Mesenchymal stem cell (in vitro differentiated cells and primary cell): ENCODE measurements at regions not wholly inside any gene's neighbourhood (a gene's known extent, or its start where the extent isn't known, plus 50 kb on each side); places are given as distances from the start of the nearest gene placed in this dataset.

Source experiments
- DNase-seq: peaks from one replicate; pipeline ENCODE4 v3.0.0-alpha.2; 2013
- H2AFZ ChIP-seq: one replicate; pipeline ENCODE4 v1.6.1; 2013; ENCODE audit warnings: low read depth, mild to moderate bottlenecking, control low read depth, inconsistent platforms, low read length, moderate library complexity
- H2AK5ac ChIP-seq: 2 replicates; pipeline ENCODE4 v1.6.1; 2013; ENCODE audit warnings: low read length, moderate library complexity, mild to moderate bottlenecking, inconsistent platforms; ENCODE audit not compliant: severe bottlenecking
- H2BK120ac ChIP-seq: one replicate; pipeline ENCODE4 v1.6.1; 2013; ENCODE audit warnings: low read depth, mild to moderate bottlenecking, inconsistent platforms, low read length, moderate library complexity
- H2BK12ac ChIP-seq, 2 experiments: one replicate each; pipeline ENCODE4 v1.6.1; 2013; ENCODE audit warnings: inconsistent platforms in 2 of 2, low read length in 2 of 2, mild to moderate bottlenecking in 2 of 2, moderate library complexity in 2 of 2, control low read depth in 1 of 2
- H2BK15ac ChIP-seq: one replicate; pipeline ENCODE4 v1.6.1; 2013; ENCODE audit warnings: mild to moderate bottlenecking, low read depth, inconsistent platforms; ENCODE audit not compliant: poor library complexity, severe bottlenecking
- H2BK5ac ChIP-seq: 2 replicates; pipeline ENCODE4 v1.6.1; 2013; ENCODE audit warnings: low read depth, mild to moderate bottlenecking, low read length, control low read depth, inconsistent platforms; ENCODE audit not compliant: poor library complexity, severe bottlenecking
- H3K14ac ChIP-seq, 2 experiments: one replicate each; pipeline ENCODE4 v1.6.1; 2013; ENCODE audit warnings: inconsistent platforms in 2 of 2, low read length in 2 of 2, control low read depth in 1 of 2, mild to moderate bottlenecking in 1 of 2, moderate library complexity in 1 of 2
- H3K18ac ChIP-seq, 2 experiments: one replicate each; pipeline ENCODE4 v1.6.1; 2013; ENCODE audit warnings: inconsistent platforms in 2 of 2, low read length in 2 of 2, control low read depth in 1 of 2, low read depth in 1 of 2, mild to moderate bottlenecking in 1 of 2
- H3K23ac ChIP-seq, 2 experiments: one replicate each; pipeline ENCODE4 v1.6.1; 2013; ENCODE audit warnings: inconsistent platforms in 2 of 2, low read length in 2 of 2, mild to moderate bottlenecking in 2 of 2, moderate library complexity in 2 of 2, control low read depth in 1 of 2
- H3K27ac ChIP-seq: 2 replicates; pipeline ENCODE4 v1.5.1; 2013; ENCODE audit warnings: mild to moderate bottlenecking, moderate library complexity, low read length, control low read depth, inconsistent platforms; ENCODE audit not compliant: poor library complexity, severe bottlenecking
- H3K27me3 ChIP-seq, 2 experiments: 2 replicates each; pipeline versions ENCODE4 v1.6.1 to v1.7.0; 2013; ENCODE audit warnings: low read length in 2 of 2, mild to moderate bottlenecking in 2 of 2, moderate library complexity in 2 of 2, control low read depth in 1 of 2, inconsistent platforms in 1 of 2; ENCODE audit not compliant: control insufficient read depth in 1 of 2, insufficient read depth in 1 of 2
- H3K36me3 ChIP-seq, 2 experiments: 2 replicates each; pipeline versions ENCODE4 v1.6.1 to v1.7.0; 2013; ENCODE audit warnings: low read length in 2 of 2, control low read depth in 1 of 2, inconsistent platforms in 1 of 2, low read depth in 1 of 2, mild to moderate bottlenecking in 1 of 2; ENCODE audit not compliant: insufficient read depth in 2 of 2, control insufficient read depth in 1 of 2
- H3K4ac ChIP-seq, 2 experiments: one replicate each; pipeline ENCODE4 v1.6.1; 2013; ENCODE audit warnings: inconsistent platforms in 2 of 2, low read length in 2 of 2, mild to moderate bottlenecking in 2 of 2, moderate library complexity in 2 of 2, control low read depth in 1 of 2, low read depth in 1 of 2
- H3K4me1 ChIP-seq: 2 replicates; pipeline ENCODE4 v1.6.1; 2013; ENCODE audit warnings: low read depth, low read length, control low read depth; ENCODE audit not compliant: control insufficient read depth, insufficient read depth
- H3K4me2 ChIP-seq: 2 replicates; pipeline ENCODE4 v1.6.1; 2013; ENCODE audit warnings: low read length, mild to moderate bottlenecking, inconsistent platforms; ENCODE audit not compliant: poor library complexity, severe bottlenecking
- H3K4me3 ChIP-seq, 2 experiments: 2 replicates each; pipeline versions ENCODE4 v1.5.1 to v1.7.0; 2013; ENCODE audit warnings: low read length in 2 of 2, mild to moderate bottlenecking in 2 of 2, control low read depth in 1 of 2, low read depth in 1 of 2; ENCODE audit not compliant: insufficient read depth in 1 of 2
- H3K79me1 ChIP-seq: replicated peaks from 2 replicates; pipeline ENCODE4 v1.6.1; 2013; ENCODE audit warnings: mild to moderate bottlenecking, control low read depth, low read length, inconsistent platforms; ENCODE audit not compliant: poor library complexity, severe bottlenecking
- H3K9ac ChIP-seq: 2 replicates; pipeline ENCODE4 v1.7.0; 2013; ENCODE audit warnings: mild to moderate bottlenecking, low read length, moderate library complexity
- H3K9me3 ChIP-seq: 2 replicates; pipeline ENCODE4 v1.7.0; 2013; ENCODE audit warnings: mild to moderate bottlenecking, low read length; ENCODE audit not compliant: control insufficient read depth
- H4K8ac ChIP-seq: one replicate; pipeline ENCODE4 v1.6.1; 2013; ENCODE audit warnings: inconsistent platforms, mild to moderate bottlenecking, low read length, moderate library complexity
- H4K91ac ChIP-seq: one replicate; pipeline ENCODE4 v1.6.1; 2013; ENCODE audit warnings: mild to moderate bottlenecking, low read length, inconsistent platforms
- WGBS: methylation state at CpG from one replicate; pipeline ENCODE4 v1.1.7; 2013; ENCODE audit warnings: mixed read lengths; 5-methylcytosine and 5-hydroxymethylcytosine counted together

GRCh38 chr10:88110822-88111221, 247.4 kb downstream of the PTEN start:
- Histone ChIP-seq H3K9me3 (no peaks in the 10 kb centered on the region), H3K4ac (no peak overlapping the region), H3K27me3 (no peaks in the 10 kb centered on the region), H3K4me2 (no peak overlapping the region), H3K4me3 (no peak overlapping the region), H3K23ac (no peak overlapping the region), H2BK120ac (no peak overlapping the region), H3K18ac (no peak overlapping the region), H3K27ac (no peak overlapping the region), H3K9ac (no peak overlapping the region), H2AFZ (no peak overlapping the region), H2BK12ac (peak overlapping the region in 1 of 2 experiments; percentile 47), H3K4me1 (peaks cover 1% of the 10 kb centered on the region), H2BK15ac (no peak overlapping the region), H4K91ac (no peak overlapping the region), H3K14ac (no peak overlapping the region), H4K8ac (no peak overlapping the region), H3K79me1 (no peaks in the 10 kb centered on the region), H2BK5ac (no peak overlapping the region), H3K36me3 (no peaks in the 10 kb centered on the region), H2AK5ac (no peak overlapping the region)
- WGBS, result 72% methylated on average over 2 of the region's 3 CpGs
- peak; percentile 33 for DNase-seq

- Histone ChIP-seq H3K4ac (no peak overlapping the region), H3K27ac (no peak overlapping the region), H4K91ac (no peak overlapping the region), H2AFZ (no peak overlapping the region), H3K18ac (no peak overlapping the region), H3K23ac (no peak overlapping the region), H2AK5ac (no peak overlapping the region), H3K4me2 (no peak overlapping the region), H3K14ac (no peak overlapping the region), H3K9ac (no peak overlapping the region), H3K27me3 (no peaks in the 10 kb centered on the region), H4K8ac (no peak overlapping the region), H2BK120ac (no peak overlapping the region), H3K79me1 (no peaks in the 10 kb centered on the region), H2BK12ac (peak overlapping the region in 1 of 2 experiments; percentile 15), H2BK5ac (no peak overlapping the region), H2BK15ac (no peak overlapping the region), H3K4me3 (no peak overlapping the region), H3K4me1 (peaks cover 1% of the 10 kb centered on the region), H3K36me3 (no peaks in the 10 kb centered on the region), H3K9me3 (no peaks in the 10 kb centered on the region)
- no peak for DNase-seq
- 89% methylated on average over 2 of the region's 2 CpGs for WGBS
Observed at GRCh38 chr10:88111294-88111693, 247.9 kb downstream of the PTEN start.

GRCh38 chr10:88113232-88113631, 249.8 kb downstream of the PTEN start:
- Histone ChIP-seq H3K4ac (no peak overlapping the region), H3K14ac (peak overlapping the region in 1 of 2 experiments; percentile 68)

GRCh38 chr10:88113657-88114272, 250.3 kb downstream of the PTEN start:
- Histone ChIP-seq H3K4me3 (no peak overlapping the region), H3K9me3 (no peaks in the 10 kb centered on the region), H3K36me3 (no peaks in the 10 kb centered on the region), H2BK12ac (peak overlapping the region in 1 of 2 experiments; percentile 61), H2AFZ (no peak overlapping the region), H3K27ac (no peak overlapping the region), H2AK5ac (no peak overlapping the region), H3K4ac (peak overlapping the region in 1 of 2 experiments; percentile 49), H3K27me3 (no peaks in the 10 kb centered on the region), H2BK15ac (no peak overlapping the region), H3K4me2 (no peak overlapping the region), H3K79me1 (no peaks in the 10 kb centered on the region), H4K8ac (no peak overlapping the region), H4K91ac (no peak overlapping the region), H3K14ac (peak overlapping the region in 1 of 2 experiments; percentile 68), H2BK5ac (no peak overlapping the region), H3K18ac (peak overlapping the region in 1 of 2 experiments; percentile 42), H3K23ac (no peak overlapping the region), H3K9ac (no peak overlapping the region), H2BK120ac (no peak overlapping the region), H3K4me1 (peaks cover 1% of the 10 kb centered on the region)
- no peak for DNase-seq
- 100% methylated on average over 2 of the region's 2 CpGs for WGBS

More at GRCh38 chr10:88113232-88113631, 249.8 kb downstream of the PTEN start:
- Histone ChIP-seq H4K8ac (no peak overlapping the region), H4K91ac (no peak overlapping the region), H3K79me1 (no peaks in the 10 kb centered on the region), H3K9me3 (no peaks in the 10 kb centered on the region), H3K4me1 (peaks cover 1% of the 10 kb centered on the region), H3K9ac (peak overlapping the region; percentile 11), H3K36me3 (no peaks in the 10 kb centered on the region), H2BK5ac (no peak overlapping the region), H2BK12ac (peak overlapping the region in 1 of 2 experiments; percentile 61), H3K23ac (no peak overlapping the region), H2AK5ac (no peak overlapping the region), H3K27ac (no peak overlapping the region), H2BK15ac (no peak overlapping the region), H2AFZ (no peak overlapping the region), H3K18ac (peak overlapping the region in 1 of 2 experiments; percentile 63), H3K4me3 (no peak overlapping the region), H3K27me3 (no peaks in the 10 kb centered on the region), H2BK120ac (no peak overlapping the region), H3K4me2 (no peak overlapping the region)
- no peak for DNase-seq
- WGBS, result 56% methylated on average over 1 of the region's 1 CpG
